H1 (cell line): ENCODE measurements at regions not wholly inside any gene's neighbourhood (a gene's known extent, or its start where the extent isn't known, plus 50 kb on each side); places are given as distances from the start of the nearest gene placed in this dataset.

Source experiments
- CTCF ChIA-PET: fragments of 300-600 bp; sonication (Branson Sonifier 250); formaldehyde crosslinking; loops from one replicate; lab custom pipeline; 2021; ENCODE audit not compliant: partially characterized antibody; lab: Charles Lee
- POLR2A ChIA-PET: fragments of 300-600 bp; sonication (Branson Sonifier 250); formaldehyde crosslinking; loops from one replicate; lab custom pipeline; 2021; ENCODE audit warnings: inconsistent platforms; ENCODE audit not compliant: partially characterized antibody; lab: Charles Lee
- DNase-seq, 2 experiments: peaks; one replicate each; pipeline versions ENCODE4 v3.0.0 to v3.0.0-alpha.2; 2010 to 2022; ENCODE audit warnings: low spot score in 2 of 2, low read depth in 1 of 2, mixed read lengths in 1 of 2
- FAIRE-seq: peaks from 2 replicates; lab custom pipeline; 2011; peaks lifted over from hg19 to GRCh38; lab: Jason Lieb, UNC
- H2AFZ ChIP-seq: 2 replicates; pipeline ENCODE4 v1.8.1; 2012; ENCODE audit warnings: low read length, inconsistent platforms
- H2AK5ac ChIP-seq: 2 replicates; pipeline ENCODE4 v1.6.1; 2013; ENCODE audit warnings: low read depth, low read length
- H2BK120ac ChIP-seq: replicated peaks from 2 replicates; pipeline ENCODE3; 2013; ENCODE audit warnings: low read depth, low read length, inconsistent platforms
- H2BK12ac ChIP-seq: 2 replicates; pipeline ENCODE4 v1.6.1; 2013; ENCODE audit warnings: low read depth, low read length
- H2BK15ac ChIP-seq: 2 replicates; pipeline ENCODE4 v1.6.1; 2013; ENCODE audit warnings: low read length
- H2BK20ac ChIP-seq: 2 replicates; pipeline ENCODE4 v1.6.1; 2013; ENCODE audit warnings: low read length
- H2BK5ac ChIP-seq: 2 replicates; pipeline ENCODE4 v1.6.1; 2013; ENCODE audit warnings: low read depth, low read length
- H3K14ac ChIP-seq: 2 replicates; pipeline ENCODE4 v1.6.1; 2013; ENCODE audit warnings: inconsistent platforms; ENCODE audit not compliant: insufficient read length
- H3K18ac ChIP-seq: 2 replicates; pipeline ENCODE4 v1.6.1; 2013; ENCODE audit warnings: low read length; ENCODE audit errors: extremely low read depth
- H3K23ac ChIP-seq: 2 replicates; pipeline ENCODE4 v1.6.1; 2013; ENCODE audit warnings: inconsistent platforms; ENCODE audit not compliant: insufficient read length
- H3K23me2 ChIP-seq: 2 replicates; pipeline ENCODE4 v1.6.1; 2013; ENCODE audit warnings: low read depth, low read length
- H3K27ac ChIP-seq: 2 replicates; pipeline ENCODE4 v1.6.1; 2011; ENCODE audit warnings: low read depth, low read length, inconsistent platforms
- H3K27me3 ChIP-seq, 4 experiments: replicated peaks in 1 of 4; 1 replicate in 1 of 4; 2 replicates in 3 of 4; pipeline versions ENCODE4 v1.6.1 to v1.8.1; 2011 to 2013; ENCODE audit warnings: low read length in 3 of 4, mild to moderate bottlenecking in 3 of 4, inconsistent platforms in 2 of 4, mixed read lengths in 2 of 4, moderate library complexity in 1 of 4; ENCODE audit not compliant: control insufficient read depth in 3 of 4, insufficient read depth in 3 of 4; ENCODE audit errors: extremely low read depth in 1 of 4
- H3K36me3 ChIP-seq, 4 experiments: 2 replicates each; pipeline versions ENCODE4 v1.6.1 to v1.8.1; 2011 to 2013; ENCODE audit warnings: mild to moderate bottlenecking in 4 of 4, low read length in 3 of 4, moderate library complexity in 2 of 4, control low read depth in 1 of 4, inconsistent platforms in 1 of 4; ENCODE audit not compliant: insufficient read depth in 4 of 4, control insufficient read depth in 2 of 4
- H3K4ac ChIP-seq: replicated peaks from 2 replicates; pipeline ENCODE3; 2013; ENCODE audit warnings: low read length, low read depth, mixed read lengths, inconsistent platforms; ENCODE audit not compliant: insufficient read length
- H3K4me1 ChIP-seq, 4 experiments: replicated peaks in 1 of 4; 1 replicate in 1 of 4; 2 replicates in 3 of 4; pipeline versions ENCODE4 v1.6.1 to v1.8.1; 2011 to 2013; ENCODE audit warnings: low read length in 3 of 4, inconsistent platforms in 2 of 4, mixed read lengths in 1 of 4; ENCODE audit not compliant: insufficient read depth in 4 of 4, control insufficient read depth in 3 of 4
- H3K4me2 ChIP-seq, 2 experiments: 2 replicates each; pipeline versions ENCODE4 v1.6.1 to v1.8.1; 2011 to 2013; ENCODE audit warnings: low read depth in 2 of 2, low read length in 2 of 2, control low read depth in 1 of 2, inconsistent platforms in 1 of 2, mild to moderate bottlenecking in 1 of 2; ENCODE audit not compliant: insufficient read depth in 1 of 2
- H3K4me3 ChIP-seq, 4 experiments: fragments of 200-600, 300-600 bp in 1 of 4; sonication (generic), shearing (Covaris generic), sonication (Bioruptor Twin) in 1 of 4; 2 replicates each; pipeline versions ENCODE4 v1.5.1 to v1.8.1; 2011 to 2016; ENCODE audit warnings: low read length in 4 of 4, low read depth in 3 of 4, control low read depth in 2 of 4, inconsistent platforms in 2 of 4, mild to moderate bottlenecking in 2 of 4, mixed read lengths in 1 of 4, moderate library complexity in 1 of 4; ENCODE audit not compliant: insufficient read depth in 2 of 4; ENCODE audit errors: extremely low read depth in 1 of 4
- H3K56ac ChIP-seq: replicated peaks from 2 replicates; pipeline ENCODE3; 2013; ENCODE audit warnings: low read depth, mild to moderate bottlenecking, mixed read lengths, low read length, inconsistent platforms; ENCODE audit not compliant: insufficient read length
- H3K79me1 ChIP-seq: 2 replicates; pipeline ENCODE4 v1.6.1; 2013; ENCODE audit warnings: low read depth, low read length, control low read depth
- H3K79me2 ChIP-seq, 2 experiments: 2 replicates each; pipeline versions ENCODE4 v1.6.1 to v1.8.1; 2012 to 2013; ENCODE audit warnings: low read length in 2 of 2, mild to moderate bottlenecking in 2 of 2, inconsistent platforms in 1 of 2; ENCODE audit not compliant: insufficient read depth in 2 of 2, control insufficient read depth in 1 of 2
- H3K9ac ChIP-seq, 4 experiments: replicated peaks in 1 of 4; 1 replicate in 1 of 4; 2 replicates in 3 of 4; pipeline versions ENCODE4 v1.6.1 to v1.8.1; 2011 to 2013; ENCODE audit warnings: low read depth in 3 of 4, low read length in 3 of 4, control low read depth in 2 of 4, mild to moderate bottlenecking in 2 of 4, moderate library complexity in 2 of 4, inconsistent platforms in 1 of 4; ENCODE audit errors: extremely low read depth in 1 of 4
- H3K9me3 ChIP-seq, 2 experiments: 2 replicates each; pipeline versions ENCODE4 v1.6.1 to v1.8.1; 2012 to 2013; ENCODE audit warnings: mild to moderate bottlenecking in 2 of 2, moderate library complexity in 2 of 2, control low read depth in 1 of 2, inconsistent platforms in 1 of 2, low read depth in 1 of 2, low read length in 1 of 2, mixed read lengths in 1 of 2; ENCODE audit not compliant: insufficient read depth in 2 of 2
- H4K20me1 ChIP-seq, 2 experiments: replicated peaks in 1 of 2; 2 replicates each; pipeline versions ENCODE3 to v1.8.1; 2011 to 2013; ENCODE audit warnings: inconsistent platforms in 2 of 2, low read length in 2 of 2, mild to moderate bottlenecking in 1 of 2; ENCODE audit not compliant: insufficient read depth in 2 of 2, control insufficient read depth in 1 of 2
- H4K5ac ChIP-seq: 2 replicates; pipeline ENCODE4 v1.6.1; 2013; ENCODE audit warnings: low read length, low read depth, mixed read lengths, inconsistent platforms; ENCODE audit not compliant: insufficient read length
- H4K8ac ChIP-seq: 2 replicates; pipeline ENCODE4 v1.8.0; 2013; ENCODE audit warnings: mild to moderate bottlenecking, moderate library complexity, low read length, inconsistent platforms; ENCODE audit not compliant: insufficient read depth; ENCODE audit errors: extremely low read depth
- H4K91ac ChIP-seq: replicated peaks from 2 replicates; pipeline ENCODE3; 2013; ENCODE audit warnings: low read length, mixed read lengths, inconsistent platforms; ENCODE audit not compliant: insufficient read length
- ATF2 ChIP-seq: IDR thresholded peaks from 2 replicates; pipeline ENCODE4 v1.6.1; 2012; ENCODE audit warnings: low read length, inconsistent platforms
- BACH1 ChIP-seq: IDR thresholded peaks from 2 replicates; pipeline ENCODE4 v1.6.1; 2012; ENCODE audit warnings: low read length, improper control_type of control experiment
- CBX5 ChIP-seq: fragments of 300-800, 300-1000 bp; sonication (generic); IDR thresholded peaks from 2 replicates; pipeline ENCODE4 v1.7.1; 2016; ENCODE audit warnings: antibody characterized with exemption, low read length, low read depth
- CHD2 ChIP-seq: IDR thresholded peaks from 2 replicates; pipeline ENCODE4 v1.6.1; 2012; ENCODE audit warnings: low read length, improper control_type of control experiment
- E2F6 ChIP-seq: IDR thresholded peaks from 2 replicates; pipeline ENCODE4 v1.6.1; 2012; ENCODE audit warnings: inconsistent platforms
- EZH2 ChIP-seq: fragments of 200-600 bp; sonication (generic); IDR thresholded peaks from 2 replicates; pipeline ENCODE4 v1.7.1; 2012; ENCODE audit warnings: low read depth, mild to moderate bottlenecking, moderate library complexity, low read length, inconsistent platforms; ENCODE audit not compliant: severe bottlenecking
- JUN ChIP-seq: IDR thresholded peaks from 2 replicates; pipeline ENCODE4 v1.6.1; 2011; ENCODE audit warnings: low read depth, mild to moderate bottlenecking, improper control_type of control experiment, low read length
- JUND ChIP-seq: IDR thresholded peaks from 2 replicates; pipeline ENCODE4 v1.6.1; 2011; ENCODE audit warnings: mild to moderate bottlenecking, improper control_type of control experiment, low read length
- MAX ChIP-seq: IDR thresholded peaks from 2 replicates; pipeline ENCODE4 v1.6.1; 2012; ENCODE audit warnings: inconsistent platforms
- NANOG ChIP-seq: IDR thresholded peaks from 2 replicates; pipeline ENCODE4 v1.6.1; 2011; ENCODE audit warnings: low read length, low read depth, mild to moderate bottlenecking, inconsistent platforms; ENCODE audit not compliant: insufficient read depth, poor library complexity, severe bottlenecking
- RAD21 ChIP-seq, 2 experiments: IDR thresholded peaks in 1 of 2; conservative IDR thresholded peaks in 1 of 2; 2 replicates each; pipeline ENCODE4 v1.6.1; 2011; ENCODE audit warnings: low read depth in 2 of 2, low read length in 2 of 2, improper control_type of control experiment in 1 of 2, inconsistent platforms in 1 of 2, mild to moderate bottlenecking in 1 of 2, moderate library complexity in 1 of 2
- TAF1 ChIP-seq: IDR thresholded peaks from 2 replicates; pipeline ENCODE4 v1.6.1; 2011; ENCODE audit warnings: mild to moderate bottlenecking, low read depth, low read length
- WGBS, 2 experiments: shearing (Covaris generic) in 1 of 2; methylation state at CpG; one replicate each; pipeline versions ENCODE4 v1.1.6 to v1.1.7; 2013 to 2015; ENCODE audit warnings: low lambda C conversion rate in 2 of 2, mixed read lengths in 2 of 2, inconsistent platforms in 1 of 2, low coverage in 1 of 2, missing lambda C conversion rate in 1 of 2; ENCODE audit not compliant: insufficient replicate concordance in 2 of 2, insufficient coverage in 1 of 2, insufficient read length in 1 of 2; ENCODE audit errors: extremely low coverage in 1 of 2, missing lambda C conversion rate in 1 of 2; 5-methylcytosine and 5-hydroxymethylcytosine counted together

GRCh38 chr6:753486-753885, 60.5 kb upstream of the EXOC2 start:
- Histone ChIP-seq H2BK12ac (no peak overlapping the region), H3K23ac (no peak overlapping the region), H2AK5ac (no peak overlapping the region), H3K4me1 (no peaks in the 10 kb centered on the region), H4K91ac (no peak overlapping the region), H3K79me2 (no peaks in the 10 kb centered on the region), H3K79me1 (no peaks in the 10 kb centered on the region), H3K9ac (no peak overlapping the region), H2BK15ac (no peak overlapping the region), H3K56ac (no peak overlapping the region), H3K36me3 (no peaks in the 10 kb centered on the region), H3K23me2 (no peaks in the 10 kb centered on the region), H4K5ac (no peak overlapping the region), H4K20me1 (no peaks in the 10 kb centered on the region), H3K4me3 (no peak overlapping the region), H3K14ac (no peak overlapping the region), H2BK20ac (no peak overlapping the region), H3K27ac (no peak overlapping the region), H4K8ac (no peak overlapping the region), H3K4me2 (no peak overlapping the region), H2BK5ac (no peak overlapping the region), H3K4ac (no peak overlapping the region), H2BK120ac (no peak overlapping the region), H3K9me3 (no peaks in the 10 kb centered on the region; a peak in 1 of 4 replicates), H3K18ac (no peak overlapping the region), H3K27me3 (no peaks in the 10 kb centered on the region), H2AFZ (no peak overlapping the region)
- 90% methylated on average over 3 of the region's 3 CpGs; no CpG with 5 or more reads in 1 of the 2 experiments for WGBS, 2 experiments
- CTCF ChIA-PET = interaction anchor here (0.9 to 1.4 kb wide), 4 partner anchors 12 to 61 kb away, joined by 3 read pairs; partner anchors contain the start of gene EXOC2
- DNase-seq (no peak), FAIRE-seq (no peak)
- POLR2A ChIA-PET = no interaction called here
- TF ChIP-seq CHD2 = no peak
- TF ChIP-seq E2F6 = no peak
- TF ChIP-seq ATF2 = no peak
- TF ChIP-seq BACH1 = no peak
- TF ChIP-seq JUND = no peak
- TF ChIP-seq EZH2 = no peak
- TF ChIP-seq JUN = no peak
- no peak for TF ChIP-seq NANOG
- TF ChIP-seq TAF1 = no peak
- TF ChIP-seq MAX = no peak
- no peak for TF ChIP-seq CBX5
- TF ChIP-seq RAD21 (IDR thresholded peaks at IDR 0.05 in 1 of 2, conservative IDR thresholded peaks at IDR 0.05 in 1 of 2; ENCODE audit: low read depth in 2 of 2, low read length in 2 of 2) = no peak
